Neutrophil (primary cell): ENCODE measurements at regions not wholly inside any gene's neighbourhood (a gene's known extent, or its start where the extent isn't known, plus 50 kb on each side); places are given as distances from the start of the nearest gene placed in this dataset.

Experiments used
- H3K27ac ChIP-seq: fragments of 200-600 bp; sonication (generic); 2 replicates; pipeline ENCODE4 v1.5.1; 2016; ENCODE audit warnings: mild to moderate bottlenecking, moderate library complexity
- H3K27me3 ChIP-seq: fragments of 200-600 bp; sonication (generic); 2 replicates; pipeline ENCODE4 v1.6.0; 2016; ENCODE audit warnings: mild to moderate bottlenecking
- H3K36me3 ChIP-seq: fragments of 200-600 bp; sonication (generic); 2 replicates; pipeline ENCODE4 v1.5.1; 2017
- H3K4me1 ChIP-seq, 2 experiments: fragments of 200-600 bp in 1 of 2; sonication (generic) in 1 of 2; 1 replicate in 1 of 2; 2 replicates in 1 of 2; pipeline versions ENCODE4 v1.5.1 to v1.6.1; 2013 to 2016; ENCODE audit warnings: low read depth in 1 of 2, low read length in 1 of 2, mild to moderate bottlenecking in 1 of 2, moderate library complexity in 1 of 2; ENCODE audit not compliant: control insufficient read depth in 1 of 2, insufficient read depth in 1 of 2
- H3K4me3 ChIP-seq, 2 experiments: fragments of 200-600 bp in 1 of 2; sonication (generic) in 1 of 2; 1 replicate in 1 of 2; 2 replicates in 1 of 2; pipeline ENCODE4 v1.5.1; 2013 to 2016; ENCODE audit warnings: low read depth in 1 of 2, low read length in 1 of 2, mild to moderate bottlenecking in 1 of 2, moderate library complexity in 1 of 2
- H3K9me3 ChIP-seq: fragments of 200-600 bp; sonication (generic); 2 replicates; pipeline ENCODE4 v1.5.1; 2016
- TF ChIP-seq, protein P1 (sequence below): fragments of 200-600 bp; sonication (generic); IDR thresholded peaks from 2 replicates; pipeline ENCODE4 v1.5.1; 2016; ENCODE audit warnings: antibody characterized with exemption

DNA sequence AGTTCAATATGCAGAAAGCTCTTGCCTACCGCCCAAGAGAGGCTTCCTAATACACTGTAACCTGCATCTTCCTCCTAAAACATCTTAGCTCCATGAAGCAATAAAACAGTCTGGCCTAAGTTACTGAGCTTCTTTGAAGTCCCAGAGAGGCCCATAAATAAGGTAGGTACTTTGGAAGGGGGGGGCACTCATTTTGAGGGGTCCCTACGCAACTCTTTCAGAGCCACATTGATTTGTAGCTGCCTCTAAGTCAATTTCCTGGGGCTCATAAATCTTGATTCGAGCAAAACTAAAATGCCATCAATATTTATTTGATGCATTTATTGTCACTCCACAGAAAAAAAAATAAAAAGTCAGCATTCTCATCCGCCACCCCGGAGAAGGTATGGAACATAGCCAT lies 60.4 kb upstream of the SIX2 start:
- no peak overlapping the region for H3K27ac ChIP-seq
- no peaks in the 10 kb centered on the region for H3K9me3 ChIP-seq
- TF ChIP-seq, protein P1, sequence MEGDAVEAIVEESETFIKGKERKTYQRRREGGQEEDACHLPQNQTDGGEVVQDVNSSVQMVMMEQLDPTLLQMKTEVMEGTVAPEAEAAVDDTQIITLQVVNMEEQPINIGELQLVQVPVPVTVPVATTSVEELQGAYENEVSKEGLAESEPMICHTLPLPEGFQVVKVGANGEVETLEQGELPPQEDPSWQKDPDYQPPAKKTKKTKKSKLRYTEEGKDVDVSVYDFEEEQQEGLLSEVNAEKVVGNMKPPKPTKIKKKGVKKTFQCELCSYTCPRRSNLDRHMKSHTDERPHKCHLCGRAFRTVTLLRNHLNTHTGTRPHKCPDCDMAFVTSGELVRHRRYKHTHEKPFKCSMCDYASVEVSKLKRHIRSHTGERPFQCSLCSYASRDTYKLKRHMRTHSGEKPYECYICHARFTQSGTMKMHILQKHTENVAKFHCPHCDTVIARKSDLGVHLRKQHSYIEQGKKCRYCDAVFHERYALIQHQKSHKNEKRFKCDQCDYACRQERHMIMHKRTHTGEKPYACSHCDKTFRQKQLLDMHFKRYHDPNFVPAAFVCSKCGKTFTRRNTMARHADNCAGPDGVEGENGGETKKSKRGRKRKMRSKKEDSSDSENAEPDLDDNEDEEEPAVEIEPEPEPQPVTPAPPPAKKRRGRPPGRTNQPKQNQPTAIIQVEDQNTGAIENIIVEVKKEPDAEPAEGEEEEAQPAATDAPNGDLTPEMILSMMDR = no peak
- no peak overlapping the region for H3K4me3 ChIP-seq
- H3K4me1 ChIP-seq = no peaks in the 10 kb centered on the region
- no peaks in the 10 kb centered on the region for H3K36me3 ChIP-seq
- H3K27me3 ChIP-seq = peaks cover 25% of the 10 kb centered on the region

GRCh38 chr2:45068571-45069140 lies 59.4 kb upstream of the SIX2 start:
- TF ChIP-seq, protein P1 = no peak
- H3K4me3 ChIP-seq = no peak overlapping the region
- no peaks in the 10 kb centered on the region for H3K4me1 ChIP-seq
- peaks cover 25% of the 10 kb centered on the region for H3K27me3 ChIP-seq
- no peaks in the 10 kb centered on the region for H3K9me3 ChIP-seq
- H3K27ac ChIP-seq = no peak overlapping the region
- no peaks in the 10 kb centered on the region for H3K36me3 ChIP-seq

- Histone ChIP-seq H3K36me3 (no peaks in the 10 kb centered on the region), H3K27ac (no peak overlapping the region), H3K4me1 (no peaks in the 10 kb centered on the region), H3K9me3 (no peaks in the 10 kb centered on the region), H3K4me3 (no peak overlapping the region), H3K27me3 (peaks cover 25% of the 10 kb centered on the region)
- TF ChIP-seq, protein P1 = no peak
These were observed 58.8 kb upstream of the SIX2 start for GRCh38 chr2:45067859-45068570.
